ENCODE measurements at regions not wholly inside any gene's neighbourhood (a gene's known extent, or its start where the extent isn't known, plus 50 kb on each side); places are given as distances from the start of the nearest gene placed in this dataset.

GRCh38 chr9:19521205-19521604 lies 112.4 kb downstream of the ACER2 start:
- Histone ChIP-seq H2BK12ac (ENCODE audit: insufficient read length, low read depth, low read length) (no peak overlapping the region), H3K9me3 (ENCODE audit: control insufficient read depth, low read depth, low read length) (no peaks in the 10 kb centered on the region), H3K9ac (ENCODE audit: extremely low read depth, insufficient read length, low read length) (no peak overlapping the region), H4K91ac (ENCODE audit: insufficient read length, low read depth, low read length) (no peak overlapping the region), H2BK120ac (ENCODE audit: low read depth, low read length, poor library complexity, severe bottlenecking) (no peak overlapping the region), H3K56ac (ENCODE audit: insufficient read length, low read depth, low read length) (no peak overlapping the region), H4K20me1 (ENCODE audit: control insufficient read depth, insufficient read depth, insufficient read length) (no peaks in the 10 kb centered on the region), H3K4me2 (ENCODE audit: insufficient read depth, insufficient read length, low read length) (no peak overlapping the region), H4K8ac (replicated peaks; ENCODE audit: insufficient read length, low read depth, low read length) (no peak overlapping the region), H3K23me2 (ENCODE audit: insufficient read length, low read depth, low read length, poor library complexity, severe bottlenecking) (no peaks in the 10 kb centered on the region), H3K27me3 (ENCODE audit: insufficient read depth, low read length) (no peaks in the 10 kb centered on the region), H3K79me1 (ENCODE audit: insufficient read depth, low read depth, low read length, poor library complexity, severe bottlenecking) (no peaks in the 10 kb centered on the region), H3K23ac (ENCODE audit: insufficient read length, low read depth, low read length) (no peak overlapping the region), H4K5ac (ENCODE audit: insufficient read length, low read depth, low read length) (no peak overlapping the region), H3K79me2 (ENCODE audit: insufficient read depth, low read length) (no peaks in the 10 kb centered on the region), H3K18ac (ENCODE audit: insufficient read length, low read depth, low read length) (no peak overlapping the region), H3K14ac (ENCODE audit: insufficient read depth, low read length) (no peak overlapping the region), H3K27ac (ENCODE audit: insufficient read length, low read depth, low read length) (no peak overlapping the region), H3T11ph (ENCODE audit: low read length) (no peak overlapping the region), H2AFZ (ENCODE audit: low read length) (no peak overlapping the region), H2BK15ac (ENCODE audit: low read depth, low read length) (no peak overlapping the region), H2BK5ac (ENCODE audit: insufficient read length, low read length) (no peak overlapping the region), H2AK5ac (ENCODE audit: insufficient read length, low read length) (no peak overlapping the region), H2BK20ac (ENCODE audit: low read depth, low read length, poor library complexity, severe bottlenecking) (no peak overlapping the region), H3K4ac (ENCODE audit: low read depth, low read length) (no peak overlapping the region), H3K4me1 (ENCODE audit: insufficient read depth, low read length) (no peaks in the 10 kb centered on the region)
- TF ChIP-seq CTCF (conservative IDR thresholded peaks at IDR 0.05), result peak; percentile 52; the same call in 2 of the 3 replicates
- no peak for DNase-seq
- no peaks in the 10 kb centered on the region for H3K9me3 Mint-ChIP-seq
- H3K36me3 Mint-ChIP-seq (ENCODE audit: insufficient read depth in 1 of 3, low read depth in 3 of 3), result no peaks in the 10 kb centered on the region; a peak in 1 of 7 replicates
- no peak overlapping the region for H3K4me3 Mint-ChIP-seq
- no peak overlapping the region for H3K27ac Mint-ChIP-seq
- WGBS (ENCODE audit: extremely low coverage, insufficient read length, low lambda C conversion rate), result no CpG with 5 or more reads among the region's 2 CpGs
- H3K27me3 Mint-ChIP-seq (ENCODE audit: low read depth), result no peaks in the 10 kb centered on the region
- H3K4me1 Mint-ChIP-seq, result peaks cover 6 to 10% of the 10 kb centered on the region in 2 experiments
